IMR-90 (cell line): ENCODE measurements at regions not wholly inside any gene's neighbourhood (a gene's known extent, or its start where the extent isn't known, plus 50 kb on each side); places are given as distances from the start of the nearest gene placed in this dataset.

ENCODE experiments used
- BHLHE40 ChIP-seq: fragments of 150-350 bp; IDR thresholded peaks from 2 replicates; pipeline ENCODE4 v1.6.1; 2016; ENCODE audit warnings: mild to moderate bottlenecking, low read depth, low read length
- CTCF ChIP-seq: conservative IDR thresholded peaks from 2 replicates; pipeline ENCODE4 v1.5.1; 2012; ENCODE audit warnings: mild to moderate bottlenecking, low read depth, low read length, improper control_type of control experiment
- POLR2A ChIP-seq: IDR thresholded peaks from 2 replicates; pipeline ENCODE4 v1.6.1; 2012; ENCODE audit warnings: mild to moderate bottlenecking, low read depth, low read length
- RFX5 ChIP-seq: IDR thresholded peaks from 2 replicates; pipeline ENCODE4 v1.8.0; 2012; ENCODE audit warnings: low read depth, mild to moderate bottlenecking, low read length, moderate library complexity
- USF2 ChIP-seq: fragments of 150-350 bp; IDR thresholded peaks from 2 replicates; pipeline ENCODE4 v1.6.1; 2017; ENCODE audit warnings: mild to moderate bottlenecking, antibody characterized with exemption, low read length, low read depth

- TF ChIP-seq POLR2A (no peak), CTCF (no peak), RFX5 (no peak), USF2 (no peak), BHLHE40 (no peak)
These were observed 325.8 kb downstream of the CBLN1 start for GRCh38 chr16:48955837-48956236.
